ENCODE measurements at regions not wholly inside any gene's neighbourhood (a gene's known extent, or its start where the extent isn't known, plus 50 kb on each side); places are given as distances from the start of the nearest gene placed in this dataset.

DNA sequence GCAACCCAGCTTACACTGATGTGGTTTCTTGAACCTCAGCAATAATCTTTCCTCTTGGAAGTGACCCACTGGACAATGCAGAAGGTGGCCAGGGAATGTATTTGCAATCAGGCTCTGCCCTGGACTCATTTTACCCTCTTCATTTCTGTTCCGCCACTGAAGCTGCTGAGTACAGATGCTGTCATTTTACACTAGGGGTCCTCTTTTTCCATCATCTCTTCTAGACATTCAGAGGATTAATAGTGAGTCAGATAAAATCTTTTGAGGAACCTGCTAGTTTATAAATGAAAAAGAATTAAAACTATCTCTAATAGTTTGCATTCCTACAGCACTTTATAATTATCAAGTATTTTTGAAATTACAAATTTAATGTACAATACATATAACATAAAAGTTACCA, 87.9 kb upstream of the PNPT1 start:
- Histone ChIP-seq H3K9me3 (no peaks in the 10 kb centered on the region), H3K4me3 (no peak overlapping the region), H3K27ac (no peak overlapping the region), H3K36me3 (no peaks in the 10 kb centered on the region), H3K4me1 (no peaks in the 10 kb centered on the region), H3K27me3 (no peaks in the 10 kb centered on the region)
- TF ChIP-seq, protein P1, sequence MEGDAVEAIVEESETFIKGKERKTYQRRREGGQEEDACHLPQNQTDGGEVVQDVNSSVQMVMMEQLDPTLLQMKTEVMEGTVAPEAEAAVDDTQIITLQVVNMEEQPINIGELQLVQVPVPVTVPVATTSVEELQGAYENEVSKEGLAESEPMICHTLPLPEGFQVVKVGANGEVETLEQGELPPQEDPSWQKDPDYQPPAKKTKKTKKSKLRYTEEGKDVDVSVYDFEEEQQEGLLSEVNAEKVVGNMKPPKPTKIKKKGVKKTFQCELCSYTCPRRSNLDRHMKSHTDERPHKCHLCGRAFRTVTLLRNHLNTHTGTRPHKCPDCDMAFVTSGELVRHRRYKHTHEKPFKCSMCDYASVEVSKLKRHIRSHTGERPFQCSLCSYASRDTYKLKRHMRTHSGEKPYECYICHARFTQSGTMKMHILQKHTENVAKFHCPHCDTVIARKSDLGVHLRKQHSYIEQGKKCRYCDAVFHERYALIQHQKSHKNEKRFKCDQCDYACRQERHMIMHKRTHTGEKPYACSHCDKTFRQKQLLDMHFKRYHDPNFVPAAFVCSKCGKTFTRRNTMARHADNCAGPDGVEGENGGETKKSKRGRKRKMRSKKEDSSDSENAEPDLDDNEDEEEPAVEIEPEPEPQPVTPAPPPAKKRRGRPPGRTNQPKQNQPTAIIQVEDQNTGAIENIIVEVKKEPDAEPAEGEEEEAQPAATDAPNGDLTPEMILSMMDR (IDR thresholded peaks at IDR 0.05), result no peak
- no peak for TF ChIP-seq POLR2AphosphoS5 (IDR thresholded peaks at IDR 0.05)
- TF ChIP-seq POLR2A (IDR thresholded peaks at IDR 0.05), result no peak
- TF ChIP-seq EP300 (IDR thresholded peaks at IDR 0.05; ENCODE audit: low read depth), result no peak
- intact Hi-C loops (cut with DNase I; ENCODE audit: low total_unique reads) (no loop called here), in situ Hi-C loops (cut with MboI; ENCODE audit: low pct_ligation_motif_present in 1 of 4, low pct_unique_long_range_greater_than_20kb in 1 of 4, low sequenced_read_pairs in 3 of 4) (no loop called here)
- DNase-seq, result no peak
- 78 to 93% methylated on average over 1 of the region's 1 CpG for WGBS, 2 donors (ENCODE audit: low coverage in 1 of 2)

DNA sequence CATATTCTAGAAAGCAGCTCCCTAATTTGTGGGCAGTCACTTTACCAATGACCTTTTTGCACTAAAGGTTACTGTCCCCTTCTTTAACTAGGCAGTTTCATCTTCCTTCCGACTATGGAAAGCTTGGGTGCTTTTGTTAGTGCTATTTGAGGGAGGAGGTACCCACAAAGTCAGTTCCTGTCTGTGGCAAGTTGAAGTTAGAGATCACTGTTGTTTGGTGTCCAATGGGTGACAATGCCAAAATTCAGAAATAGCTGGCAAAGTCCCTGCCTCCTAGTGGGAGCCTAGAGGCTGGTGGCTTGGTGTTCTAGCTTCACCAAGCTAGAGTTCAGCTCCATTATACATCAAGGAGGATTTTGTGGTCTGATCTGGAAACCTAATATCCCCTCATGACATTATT, 87.1 kb upstream of the PNPT1 start:
- TF ChIP-seq POLR2AphosphoS5 (IDR thresholded peaks at IDR 0.05) (no peak), POLR2A (IDR thresholded peaks at IDR 0.05) (no peak), EP300 (IDR thresholded peaks at IDR 0.05; ENCODE audit: low read depth) (no peak)
- TF ChIP-seq, protein P1 (IDR thresholded peaks at IDR 0.05), result no peak
- 75 to 80% methylated on average over 1 of the region's 1 CpG for WGBS, 2 donors (ENCODE audit: low coverage in 1 of 2)
- Histone ChIP-seq H3K36me3 (no peaks in the 10 kb centered on the region), H3K4me1 (no peaks in the 10 kb centered on the region), H3K4me3 (no peak overlapping the region), H3K9me3 (no peaks in the 10 kb centered on the region), H3K27ac (no peak overlapping the region), H3K27me3 (no peaks in the 10 kb centered on the region)
- DNase-seq, result no peak
- in situ Hi-C loops (cut with MboI; ENCODE audit: low pct_ligation_motif_present in 1 of 4, low pct_unique_long_range_greater_than_20kb in 1 of 4, low sequenced_read_pairs in 3 of 4), result no loop called here
- intact Hi-C loops (cut with DNase I; ENCODE audit: low total_unique reads), result no loop called here

DNA sequence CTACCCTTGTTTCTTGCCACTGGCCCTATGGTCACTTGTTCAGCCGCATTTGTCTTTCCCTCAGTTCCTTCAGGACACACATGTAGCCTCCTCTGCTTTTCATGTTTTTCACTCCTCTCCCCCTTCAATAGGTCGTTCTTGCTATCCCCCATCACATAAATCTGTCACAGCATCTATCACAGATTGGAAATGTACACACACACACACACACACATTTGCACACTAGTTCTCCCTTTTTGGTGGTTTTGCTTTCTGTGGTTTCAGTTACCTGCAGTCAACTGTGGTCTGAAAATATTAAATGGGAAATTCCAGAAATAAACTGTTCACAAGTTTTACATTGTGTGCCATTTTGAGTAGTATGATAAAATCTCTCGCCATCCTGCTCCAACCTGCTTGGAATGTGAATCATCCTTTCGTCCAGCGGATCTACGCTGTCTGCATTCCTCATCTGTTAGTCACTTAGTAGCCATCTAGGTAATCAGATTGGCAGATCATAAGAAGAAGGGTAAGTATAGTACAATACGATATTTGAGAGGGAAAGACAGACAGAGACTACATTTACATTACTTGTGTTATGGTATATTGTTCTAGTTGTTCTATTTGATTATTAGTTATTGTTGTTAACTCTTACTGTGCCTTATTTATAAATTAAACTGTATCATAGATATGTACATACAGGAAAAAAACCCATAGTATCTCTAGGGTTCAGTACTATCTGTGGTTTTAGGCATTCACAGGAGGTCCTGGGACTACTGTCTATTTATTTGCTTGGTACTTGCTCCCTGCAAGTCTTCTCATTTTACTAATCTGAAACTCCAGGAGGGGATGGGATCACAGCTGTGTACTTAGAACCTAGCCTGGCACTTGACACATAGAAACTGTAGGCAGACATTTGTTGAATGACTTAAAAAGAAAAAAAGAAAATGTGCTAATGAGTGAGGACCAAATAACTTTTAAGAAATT, 86.1 kb upstream of the PNPT1 start:
- TF ChIP-seq POLR2AphosphoS5 (IDR thresholded peaks at IDR 0.05) (no peak), POLR2A (IDR thresholded peaks at IDR 0.05) (no peak), EP300 (IDR thresholded peaks at IDR 0.05; ENCODE audit: low read depth) (no peak)
- TF ChIP-seq, protein P1 (IDR thresholded peaks at IDR 0.05), result no peak
- H3K4me3 ChIP-seq, result no peak overlapping the region
- in situ Hi-C loops (cut with MboI; ENCODE audit: low pct_ligation_motif_present in 1 of 4, low pct_unique_long_range_greater_than_20kb in 1 of 4, low sequenced_read_pairs in 3 of 4) (no loop called here), intact Hi-C loops (cut with DNase I; ENCODE audit: low total_unique reads) (no loop called here)
- no peaks in the 10 kb centered on the region for H3K36me3 ChIP-seq
- no peaks in the 10 kb centered on the region for H3K9me3 ChIP-seq
- no peak overlapping the region for H3K27ac ChIP-seq
- no peaks in the 10 kb centered on the region for H3K27me3 ChIP-seq
- WGBS, 2 donors (ENCODE audit: low coverage in 1 of 2), result 65 to 70% methylated on average over 6 to 7 of the region's 7 CpGs
- no peak for DNase-seq
- H3K4me1 ChIP-seq, result no peaks in the 10 kb centered on the region

DNA sequence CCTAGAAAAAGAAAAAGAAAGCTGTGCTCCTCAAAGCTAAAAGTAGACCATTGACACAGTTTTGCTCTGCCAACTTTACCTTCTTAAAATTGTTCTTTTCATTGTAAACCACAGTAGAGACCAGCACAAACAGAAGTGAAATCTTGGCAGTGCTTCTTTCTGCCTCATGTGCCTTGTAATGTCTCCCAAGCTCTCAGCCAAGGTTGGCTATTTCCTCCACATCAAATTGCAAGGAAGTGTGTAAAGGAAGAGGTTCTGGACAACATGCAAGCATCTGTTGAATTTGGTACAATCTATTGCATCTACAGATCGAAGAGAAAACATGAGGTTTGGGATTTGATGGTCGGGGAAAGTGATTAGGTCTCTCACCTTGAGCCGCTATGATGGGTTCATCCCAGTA, 83.3 kb upstream of the PNPT1 start:
- intact Hi-C loops (cut with DNase I; ENCODE audit: low total_unique reads) (no loop called here), in situ Hi-C loops (cut with MboI; ENCODE audit: low pct_ligation_motif_present in 1 of 4, low pct_unique_long_range_greater_than_20kb in 1 of 4, low sequenced_read_pairs in 3 of 4) (no loop called here)
- Histone ChIP-seq H3K27ac (no peak overlapping the region), H3K36me3 (no peaks in the 10 kb centered on the region), H3K4me1 (no peaks in the 10 kb centered on the region), H3K27me3 (no peaks in the 10 kb centered on the region), H3K9me3 (no peaks in the 10 kb centered on the region), H3K4me3 (no peak overlapping the region)
- 89 to 94% methylated on average over 3 of the region's 3 CpGs for WGBS, 2 donors (ENCODE audit: low coverage in 1 of 2)
- TF ChIP-seq EP300 (IDR thresholded peaks at IDR 0.05; ENCODE audit: low read depth), result no peak
- TF ChIP-seq, protein P1 (IDR thresholded peaks at IDR 0.05), result no peak
- TF ChIP-seq POLR2A (IDR thresholded peaks at IDR 0.05), result no peak
- no peak for TF ChIP-seq POLR2AphosphoS5 (IDR thresholded peaks at IDR 0.05)
- no peak for DNase-seq

Measured in transverse colon (tissue), 4 donors.